Activated CD4-positive, alpha-beta T cell treated with anti-CD3 and anti-CD28 coated beads for 48 hours (primary cell): ENCODE measurements at regions not wholly inside any gene's neighbourhood (a gene's known extent, or its start where the extent isn't known, plus 50 kb on each side); places are given as distances from the start of the nearest gene placed in this dataset.
"Not testable (repeated sequence)": the region's sequence is repeated elsewhere in the genome, so short reads cannot be mapped to it uniquely, and the experiment has no call there.

Experiments used
- DNase-seq: peaks from one replicate; pipeline ENCODE4 v3.0.0-alpha.2; 2020

DNA sequence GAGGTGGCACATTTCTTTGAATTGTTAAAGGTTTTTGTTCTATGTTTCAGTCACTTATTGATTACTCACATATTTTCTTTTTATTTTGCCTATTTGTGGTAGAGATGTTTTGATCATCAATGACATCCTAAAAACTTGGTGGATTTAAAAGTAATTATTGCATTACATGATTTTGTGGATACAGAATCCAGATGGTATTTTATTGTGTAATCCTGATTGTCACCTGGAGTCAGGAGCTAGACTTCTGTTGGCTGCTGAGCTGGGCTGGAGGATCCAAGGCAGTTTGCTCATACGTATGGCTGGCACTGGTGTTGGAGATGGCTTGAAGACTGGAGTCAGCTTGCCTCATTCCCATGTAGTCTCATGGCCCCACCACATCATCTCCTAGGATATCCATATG lies 1009.6 kb upstream of the PCDH7 start:
- DNase-seq, result no peak

DNA sequence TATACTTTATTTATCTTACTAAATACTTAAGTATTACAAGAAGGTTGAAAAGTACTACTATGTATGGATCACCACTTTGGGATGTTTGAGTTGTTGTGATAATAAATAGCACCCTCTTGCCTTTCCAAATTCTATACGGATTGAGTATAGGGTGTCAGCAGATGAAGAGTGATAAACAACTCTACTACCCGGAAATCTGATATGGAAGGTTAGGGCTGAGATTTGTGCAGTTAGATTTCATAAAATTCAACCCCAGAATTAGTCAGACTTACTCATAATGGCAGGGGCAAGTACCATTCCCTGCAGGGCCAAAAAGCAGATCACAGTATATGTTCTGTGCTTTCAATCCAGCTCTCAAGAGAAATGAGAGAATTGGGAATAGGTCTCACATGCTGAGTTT lies 1008.9 kb upstream of the PCDH7 start:
- DNase-seq, result no peak

DNA sequence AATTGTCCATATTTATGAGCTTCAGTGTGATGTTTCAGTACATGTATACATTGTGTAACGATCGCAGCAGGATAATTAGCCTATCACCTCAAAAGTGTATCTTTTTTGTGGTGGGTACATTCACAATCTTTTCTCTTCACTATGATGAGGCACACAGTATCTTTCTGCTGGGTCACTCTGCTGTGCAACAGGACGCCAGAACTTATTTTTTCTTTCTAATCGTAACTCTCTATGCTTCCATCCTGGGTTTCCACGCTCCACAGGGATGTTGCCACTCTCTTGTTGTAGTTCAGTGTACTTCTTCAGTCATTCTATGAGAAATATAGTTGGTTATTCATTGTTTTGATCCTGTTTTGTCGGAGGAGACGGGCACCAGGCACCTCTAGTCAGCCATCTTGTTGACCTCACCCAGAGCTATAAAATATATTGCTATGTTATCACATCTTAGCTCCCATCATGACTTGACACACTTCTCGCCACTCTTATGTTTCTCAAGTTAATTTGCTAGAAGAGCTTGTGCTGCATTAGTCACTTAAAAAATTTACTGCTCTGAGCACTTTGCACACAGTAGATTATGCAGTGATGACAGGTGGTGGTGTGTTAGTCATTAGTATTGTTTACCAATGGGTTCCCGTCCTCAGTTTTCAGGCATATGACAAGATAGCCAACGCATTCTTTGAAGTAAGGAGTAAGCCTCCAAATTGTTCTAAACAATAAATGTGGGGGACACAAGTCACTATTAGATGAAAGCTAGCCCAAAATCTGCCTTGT lies 1002.7 kb upstream of the PCDH7 start:
- DNase-seq, result no peak

DNA sequence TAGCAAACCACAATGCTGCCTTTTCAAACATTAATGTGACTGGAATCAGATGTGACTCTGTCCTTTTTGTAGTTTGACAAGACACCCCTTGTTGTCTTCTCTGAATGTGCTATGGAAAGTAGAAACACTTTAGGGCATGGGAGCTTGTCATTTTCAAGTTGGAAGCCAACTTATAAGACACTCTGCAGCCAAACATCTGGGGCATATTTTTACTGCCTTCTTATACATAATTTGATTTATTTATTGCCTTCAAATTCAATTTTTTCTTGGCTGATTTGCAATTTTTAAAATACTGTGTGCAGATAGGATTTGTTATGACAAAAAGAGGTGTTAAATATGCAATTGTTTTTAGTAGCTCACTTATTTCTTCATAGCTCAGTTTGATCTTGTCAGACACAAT lies 1002.0 kb upstream of the PCDH7 start:
- DNase-seq, result no peak

DNA sequence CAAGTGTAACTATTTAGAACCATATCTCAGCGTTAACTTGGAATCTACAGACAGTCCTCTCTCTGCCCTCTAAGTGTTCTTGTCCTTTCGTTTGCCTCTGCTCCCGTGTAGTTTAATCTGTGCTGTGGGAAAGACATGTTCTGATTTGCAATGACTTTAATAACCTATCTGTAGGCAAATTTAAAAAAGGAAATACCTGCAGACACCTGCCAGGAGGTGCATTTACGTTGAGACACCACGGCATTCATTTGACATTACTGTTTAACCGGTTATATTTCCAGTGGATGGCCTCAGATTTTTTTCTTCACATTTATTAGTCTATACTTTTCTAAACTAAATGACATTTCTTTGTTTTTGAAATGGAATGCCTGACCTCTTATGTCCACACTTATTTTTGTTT lies 997.9 kb upstream of the PCDH7 start:
- no peak for DNase-seq

DNA sequence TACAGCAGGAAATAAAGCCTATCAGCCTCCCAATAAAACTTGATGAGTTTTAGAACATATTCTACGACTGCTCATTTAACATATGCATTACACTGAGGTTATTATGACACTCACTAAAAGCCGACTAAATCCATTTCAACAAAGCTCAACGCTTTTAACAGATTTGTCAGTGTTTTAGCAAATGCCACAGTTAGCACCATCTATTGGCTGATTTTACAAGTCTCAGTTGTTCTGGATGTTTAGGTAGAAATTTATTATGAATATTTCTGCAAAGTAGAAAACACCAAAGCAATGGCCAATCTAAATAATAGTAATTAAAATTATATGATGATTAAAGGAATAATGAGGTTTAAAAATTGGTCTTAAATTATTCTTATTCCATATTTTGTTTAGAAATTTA lies 993.2 kb upstream of the PCDH7 start:
- no peak for DNase-seq

DNA sequence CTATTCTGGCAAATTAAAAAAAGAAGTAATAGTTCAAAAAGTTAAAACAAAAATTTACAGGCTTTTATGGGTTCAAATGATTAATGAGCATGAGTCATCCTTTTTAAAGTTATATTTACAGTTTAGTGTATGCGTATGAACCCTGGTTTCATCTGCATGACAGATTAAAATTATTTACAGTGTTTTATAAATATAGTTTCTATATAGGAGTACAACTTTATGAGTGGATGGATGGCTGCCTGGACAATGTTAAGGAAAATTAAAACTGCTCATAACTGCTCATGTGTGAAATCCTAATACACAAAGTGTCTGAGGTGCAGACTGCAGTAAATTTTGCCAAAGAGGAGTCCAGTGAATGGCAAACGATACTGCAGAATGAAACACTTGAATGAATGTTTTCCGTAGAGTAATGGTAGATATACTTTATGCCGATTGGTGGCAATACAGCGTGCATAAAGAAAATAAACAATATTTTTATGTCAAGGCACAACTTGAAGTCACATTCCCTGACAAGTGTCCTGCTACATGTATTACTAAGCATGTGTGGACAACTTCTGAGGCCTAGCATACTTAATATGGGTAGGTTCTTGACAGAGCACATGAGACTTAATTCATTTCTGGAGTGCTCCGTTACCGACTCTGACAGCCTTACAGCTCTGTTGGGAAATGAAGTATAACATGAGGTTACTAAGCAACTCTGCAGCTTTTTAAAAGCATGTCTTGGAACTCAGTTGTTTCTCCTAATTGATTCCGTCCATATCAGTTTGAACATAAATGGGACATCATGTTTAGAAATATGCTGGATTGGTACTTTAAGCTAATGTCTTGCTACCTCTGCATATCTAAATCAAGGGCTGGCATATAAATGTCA lies 985.6 kb upstream of the PCDH7 start:
- no peak for DNase-seq

DNA sequence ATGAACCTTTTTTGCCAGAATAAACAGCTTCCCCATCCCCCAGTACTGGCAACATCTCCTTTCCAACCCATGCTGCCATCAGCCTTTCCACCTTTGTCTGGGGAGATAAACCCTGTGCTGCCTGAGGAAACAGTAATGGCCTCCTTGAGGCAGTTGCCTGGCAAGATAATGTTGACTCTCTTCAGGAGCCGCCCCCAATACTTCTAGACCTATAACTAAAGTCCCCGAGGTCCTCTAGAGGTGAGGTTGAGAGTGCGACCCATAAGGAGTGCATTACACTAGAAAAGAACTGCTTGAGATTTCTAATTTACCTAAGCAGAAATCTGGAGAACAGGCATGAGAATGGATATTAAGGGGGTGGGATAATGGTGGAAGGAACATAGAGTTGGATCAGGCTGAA lies 963.2 kb upstream of the PCDH7 start:
- no peak for DNase-seq

DNA sequence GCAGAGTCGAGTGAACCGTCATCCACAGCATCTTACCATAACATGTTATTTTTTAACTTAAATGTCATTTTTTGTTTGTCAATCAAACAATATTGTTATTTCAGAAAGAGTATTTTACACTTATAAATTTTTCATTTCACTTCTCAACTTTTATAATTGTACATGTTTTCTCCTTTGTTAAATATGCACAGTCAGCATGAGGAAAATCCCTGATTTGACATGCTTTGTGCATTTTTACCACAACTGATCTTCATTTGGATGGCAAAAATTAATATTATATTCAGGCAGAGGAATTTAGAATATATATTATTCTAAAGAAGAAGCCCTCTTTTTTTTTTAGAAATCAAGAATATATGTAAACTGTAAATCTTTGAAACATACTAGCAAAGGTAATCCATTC lies 958.0 kb upstream of the PCDH7 start:
- no peak for DNase-seq

DNA sequence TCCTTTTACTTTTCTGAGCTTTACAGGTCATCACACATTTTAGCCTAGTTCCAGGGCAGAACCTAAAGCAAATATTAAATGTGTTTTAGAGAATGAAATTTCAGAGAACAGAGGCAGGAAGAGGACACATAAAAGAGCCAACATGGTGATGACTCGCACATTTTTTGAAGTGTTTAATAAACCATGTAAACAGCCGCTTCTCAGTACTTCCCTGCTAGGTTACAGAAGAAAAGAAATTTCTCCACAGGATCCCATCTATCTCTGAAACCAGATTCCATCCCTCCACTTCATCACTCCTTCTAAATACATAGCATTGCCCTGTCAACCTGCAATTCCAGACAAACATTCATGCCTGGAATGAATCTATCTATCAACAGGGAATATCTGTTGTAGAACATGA lies 949.5 kb upstream of the PCDH7 start:
- DNase-seq, result no peak

DNA sequence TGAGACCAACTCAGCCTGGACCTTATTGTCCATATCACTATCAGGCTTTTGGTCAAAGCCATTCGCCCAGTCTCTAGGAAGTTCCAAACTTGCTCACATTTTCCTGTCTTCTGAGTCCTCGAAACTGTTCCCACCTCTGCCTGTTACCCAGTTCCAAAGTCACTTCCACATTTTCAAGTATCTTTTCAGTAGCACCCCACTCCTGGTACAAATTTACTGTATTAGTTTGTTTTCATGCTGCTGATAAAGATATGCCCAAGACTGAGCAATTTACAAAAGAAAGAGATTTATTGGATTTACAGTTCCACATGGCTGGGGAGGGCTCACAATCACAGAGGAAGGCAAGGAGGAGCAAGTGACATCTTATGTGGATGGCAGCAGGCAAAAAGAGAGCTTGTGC lies 932.0 kb upstream of the PCDH7 start:
- DNase-seq, result not testable (repeated sequence)

DNA sequence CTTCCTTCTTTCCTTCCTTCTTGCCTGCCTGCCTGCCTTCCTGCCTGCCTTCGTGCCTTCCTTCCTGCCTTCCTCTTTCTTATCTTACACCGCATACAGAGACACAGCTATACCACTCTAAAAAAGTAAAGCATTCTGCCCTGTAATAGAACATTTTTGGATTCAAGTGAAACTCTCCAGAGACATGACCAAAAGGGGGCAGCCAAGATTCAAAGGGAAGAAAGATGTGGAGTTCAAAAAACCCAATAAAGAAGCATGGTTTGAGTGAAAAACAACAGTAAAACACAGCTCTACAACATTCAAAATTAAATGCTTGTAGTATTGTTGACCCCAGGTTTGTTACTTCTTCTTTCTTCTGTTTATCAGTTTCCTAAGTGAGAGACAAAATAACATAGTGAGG lies 914.9 kb upstream of the PCDH7 start:
- no peak for DNase-seq

DNA sequence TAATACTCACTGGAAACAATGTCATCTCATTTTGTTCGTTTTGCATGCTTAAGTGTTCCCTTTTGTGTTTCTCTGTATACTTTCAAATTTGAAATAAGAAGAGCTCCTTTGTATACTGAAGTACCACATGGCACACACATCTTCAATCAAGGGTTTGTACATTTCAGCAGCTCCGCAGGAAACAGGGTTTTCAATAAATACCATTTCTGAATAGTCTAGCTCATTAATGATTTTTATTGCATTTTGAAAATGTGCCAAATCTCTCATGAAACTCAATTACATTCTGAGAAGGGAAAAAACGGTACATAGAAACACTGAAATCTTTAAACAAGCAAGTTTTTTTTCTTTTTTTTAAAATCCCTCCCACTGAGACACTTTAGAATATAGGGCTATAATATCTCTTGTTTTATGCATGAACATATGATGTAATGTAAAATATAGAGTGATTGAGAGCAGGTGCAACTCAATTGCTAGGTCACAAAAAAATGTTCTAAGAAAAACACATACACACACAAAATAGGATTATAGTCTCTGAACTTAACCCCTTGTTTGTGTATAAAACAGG lies 914.2 kb upstream of the PCDH7 start:
- DNase-seq, result no peak

DNA sequence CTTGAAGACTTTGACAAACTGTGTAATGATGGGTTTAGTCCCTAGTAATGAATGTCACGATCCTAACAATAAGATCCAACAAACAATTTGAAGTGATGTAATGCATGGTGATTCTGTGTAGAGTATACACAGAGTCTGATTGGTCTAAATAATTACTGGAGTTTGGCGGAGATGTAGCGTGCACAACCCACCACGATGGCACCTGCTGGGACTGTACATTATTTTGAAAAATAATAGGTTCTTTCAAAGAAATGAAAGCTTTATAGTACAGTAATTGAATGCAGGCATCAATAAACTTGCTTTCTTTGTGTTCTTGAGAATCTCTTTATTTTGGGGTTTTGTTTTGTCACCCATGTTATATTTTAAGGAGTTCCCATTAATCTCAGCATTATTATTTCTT lies 902.2 kb upstream of the PCDH7 start:
- DNase-seq, result no peak

DNA sequence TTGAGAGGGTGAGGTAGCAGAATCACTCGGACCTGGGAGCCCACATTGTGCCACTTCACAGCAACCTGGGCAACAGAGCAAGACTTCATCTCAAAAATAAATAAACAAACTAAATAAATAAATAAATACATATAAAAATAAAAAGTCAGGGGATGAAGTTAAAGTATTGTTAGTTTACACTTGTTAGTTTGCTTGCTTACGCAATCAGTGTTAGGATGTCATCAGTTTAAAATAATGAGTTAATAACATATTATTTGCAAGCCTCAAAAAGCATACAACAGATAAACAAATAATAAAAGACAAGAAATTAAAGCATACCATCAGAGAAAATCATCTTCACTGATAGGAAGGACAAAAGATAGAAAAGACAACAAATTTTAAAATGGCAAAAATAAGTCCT lies 891.1 kb upstream of the PCDH7 start:
- no peak for DNase-seq

DNA sequence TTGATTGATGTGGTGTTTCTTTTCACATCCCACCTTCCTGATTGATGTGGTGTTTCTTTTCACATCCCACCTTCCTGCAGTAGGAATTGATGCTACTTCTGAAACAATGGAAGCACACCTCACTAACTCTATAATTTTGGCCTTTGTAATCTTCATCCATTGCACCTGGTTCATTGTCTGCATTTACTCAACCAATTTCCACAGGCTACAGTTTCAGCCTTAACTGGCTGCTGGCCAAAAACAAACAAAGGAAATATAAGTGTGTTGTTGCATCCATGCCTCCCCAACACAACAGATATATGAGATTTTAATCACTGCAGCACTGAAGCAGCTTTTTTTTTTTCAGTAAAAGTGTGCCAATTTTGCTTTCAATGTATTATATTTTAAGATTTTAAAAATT lies 867.6 kb upstream of the PCDH7 start:
- no peak for DNase-seq

DNA sequence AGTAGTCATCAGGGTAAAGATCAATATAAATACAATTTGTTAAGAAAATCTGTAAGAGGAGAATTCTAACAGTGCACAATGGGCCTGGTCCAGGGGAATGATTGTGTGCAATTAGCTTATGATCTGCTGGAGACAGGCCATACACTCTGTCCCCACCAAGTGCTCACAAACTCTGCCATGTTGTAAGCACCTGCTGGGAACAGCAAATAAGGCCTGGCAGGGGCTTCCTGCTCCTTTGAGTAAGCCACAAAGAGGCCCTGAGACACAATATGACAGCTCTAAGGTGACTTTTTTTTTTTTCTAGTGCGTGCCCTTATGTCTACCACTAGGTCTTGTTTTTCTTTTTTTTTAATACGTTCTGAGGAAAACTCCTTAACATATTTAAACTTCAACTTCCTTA lies 866.3 kb upstream of the PCDH7 start:
- no peak for DNase-seq

DNA sequence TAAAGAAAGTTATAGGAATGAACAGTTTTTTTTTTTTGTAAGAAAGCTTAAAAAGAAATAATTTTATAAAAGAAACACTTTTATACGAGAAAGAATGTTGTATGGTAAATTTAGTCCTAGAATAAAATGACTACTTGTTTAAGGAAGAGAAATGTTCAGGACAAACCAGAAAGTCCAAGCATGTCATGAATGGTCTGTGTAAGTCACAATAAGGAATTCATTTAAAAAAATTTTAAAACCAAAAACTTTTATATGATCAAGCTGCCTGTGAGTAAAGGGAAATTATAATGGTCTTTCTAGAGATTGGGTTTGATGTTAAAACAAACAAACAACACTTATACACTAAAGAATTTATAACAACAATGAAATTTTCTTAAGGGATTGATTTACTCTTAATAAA lies 858.9 kb upstream of the PCDH7 start:
- DNase-seq, result no peak

DNA sequence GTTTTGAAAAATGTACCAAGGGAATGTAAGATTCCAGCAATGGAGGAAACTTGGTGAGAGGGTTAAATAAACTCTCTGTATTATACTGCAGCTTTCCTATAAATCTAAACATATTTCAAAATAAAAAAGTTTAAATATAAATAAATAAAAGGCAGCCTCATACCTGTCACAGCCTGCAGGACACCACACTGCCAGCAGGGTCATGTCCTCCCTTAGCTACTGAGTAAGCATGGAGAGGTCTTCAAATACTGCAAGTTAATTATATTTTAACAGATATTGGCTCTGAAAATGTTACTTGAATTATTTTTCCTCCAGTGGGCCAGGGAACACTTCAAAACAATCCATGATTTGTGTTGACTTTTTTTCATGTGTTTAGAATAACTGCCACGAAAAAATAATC lies 852.8 kb upstream of the PCDH7 start:
- DNase-seq, result no peak

DNA sequence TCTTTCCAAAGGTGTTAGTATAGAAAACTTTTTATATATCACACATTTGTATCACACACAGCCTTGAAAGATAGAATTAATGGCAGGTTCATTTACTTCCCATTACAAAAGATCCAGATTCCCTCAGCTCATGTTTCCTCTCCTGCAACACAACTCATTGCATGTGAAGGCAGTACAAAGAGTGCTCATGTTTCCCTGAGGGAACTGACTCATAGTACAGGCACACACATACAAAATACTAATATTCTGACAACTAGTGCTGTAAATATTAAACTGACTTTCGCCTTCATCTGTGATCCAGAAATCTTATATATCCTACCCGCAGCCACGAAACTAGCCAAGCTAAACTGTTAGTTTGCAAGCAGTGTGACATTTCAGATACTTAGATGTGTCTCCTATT lies 819.8 kb upstream of the PCDH7 start:
- no peak for DNase-seq

DNA sequence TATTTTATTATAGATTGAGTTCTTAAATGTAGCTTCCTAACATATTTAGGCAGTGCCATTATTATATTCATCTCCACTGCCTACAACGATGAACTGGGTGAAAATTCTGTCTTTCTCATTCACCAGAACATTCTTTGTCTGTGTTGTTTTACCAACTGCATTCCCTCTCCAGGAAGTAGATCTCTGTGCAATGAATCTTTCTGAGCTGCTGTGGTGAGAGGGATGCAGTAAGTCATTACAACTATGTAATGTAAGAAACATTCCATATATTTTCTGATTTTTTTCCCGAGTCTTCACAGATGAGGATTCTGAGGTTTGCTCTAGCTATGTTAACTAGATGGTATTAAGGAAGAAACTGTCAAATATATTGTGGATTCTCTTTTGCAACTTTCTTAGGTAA lies 811.9 kb upstream of the PCDH7 start:
- DNase-seq, result no peak

DNA sequence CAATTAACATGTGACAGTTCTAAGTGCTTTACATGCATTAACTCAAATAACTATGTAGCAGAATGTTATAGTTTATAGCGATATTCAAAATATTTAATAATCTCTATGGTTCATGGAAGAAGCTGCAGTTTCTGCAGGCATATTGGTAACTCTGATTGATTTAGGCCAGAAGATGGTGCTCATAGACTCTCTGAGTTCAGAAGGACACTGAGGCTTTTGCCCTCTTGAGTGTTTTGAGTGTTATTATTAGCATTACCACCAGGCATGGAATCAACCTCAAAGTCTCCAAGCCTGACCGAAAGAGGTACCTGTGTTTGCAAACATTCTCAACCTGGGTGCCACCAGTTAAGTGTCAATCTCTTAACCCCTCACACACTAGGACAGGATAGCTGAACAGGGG lies 792.3 kb upstream of the PCDH7 start:
- DNase-seq, result no peak

DNA sequence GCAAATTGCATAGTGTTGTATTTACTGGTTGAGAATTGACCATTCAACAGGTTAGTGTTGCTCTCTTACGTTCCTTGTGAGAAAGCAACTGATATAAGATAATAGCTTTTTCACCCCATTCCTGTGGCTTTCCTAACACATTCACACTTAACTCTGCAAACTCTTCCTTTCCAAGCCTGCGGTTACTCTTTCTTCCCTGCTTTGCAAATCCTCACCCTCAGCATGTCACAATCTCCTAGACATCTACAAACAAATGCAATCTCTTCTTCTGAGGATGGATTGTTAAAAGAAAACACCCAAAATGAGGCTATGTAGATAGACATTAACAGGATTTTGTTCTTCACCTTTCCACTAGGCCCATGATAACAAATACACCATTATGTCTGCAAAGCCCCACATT lies 771.7 kb upstream of the PCDH7 start:
- no peak for DNase-seq

DNA sequence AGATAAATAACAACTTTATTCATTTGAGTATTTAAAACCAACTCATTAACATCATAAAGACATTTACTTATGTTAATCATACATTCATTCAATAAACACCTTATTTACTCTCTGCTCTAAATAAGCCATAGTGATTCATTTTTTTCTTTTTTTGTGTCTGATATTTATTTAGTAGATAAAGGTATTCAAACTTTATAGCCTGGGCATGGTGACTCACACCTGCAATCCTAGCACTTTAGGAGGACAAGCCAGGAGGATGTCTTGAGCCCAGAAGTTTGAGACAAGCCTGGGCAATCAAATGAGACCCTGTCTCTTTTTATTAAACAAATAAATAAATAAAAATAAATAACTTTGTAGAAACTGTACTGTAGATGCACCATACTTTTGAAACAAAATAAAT lies 771.3 kb upstream of the PCDH7 start:
- no peak for DNase-seq
